HepG2 (cell line): ENCODE measurements at regions not wholly inside any gene's neighbourhood (a gene's known extent, or its start where the extent isn't known, plus 50 kb on each side); places are given as distances from the start of the nearest gene placed in this dataset.

Source experiments
- ARID5B ChIP-seq: IDR thresholded peaks from 2 replicates; pipeline ENCODE4 v1.4.0; 2020; ENCODE audit warnings: mild to moderate bottlenecking, missing genetic modification reagents
- ATM ChIP-seq: fragments of 450-650 bp; IDR thresholded peaks from 2 replicates; pipeline ENCODE4 v1.7.1; 2017; ENCODE audit warnings: mild to moderate bottlenecking, borderline replicate concordance
- ELF1 ChIP-seq: sonication (generic); formaldehyde crosslinking; IDR thresholded peaks from 2 replicates; pipeline ENCODE4 v1.4.0; 2020; ENCODE audit warnings: missing genetic modification reagents
- ELF3 ChIP-seq: IDR thresholded peaks from 2 replicates; pipeline ENCODE4 v1.6.1; 2016; ENCODE audit warnings: missing genetic modification reagents, missing compliant biosample characterization
- ETS1 ChIP-seq: sonication (generic); formaldehyde crosslinking; IDR thresholded peaks from 2 replicates; pipeline ENCODE4 v1.4.0; 2020; ENCODE audit warnings: missing genetic modification reagents
- KDM4B ChIP-seq: sonication (generic); formaldehyde crosslinking; IDR thresholded peaks from 2 replicates; pipeline ENCODE4 v1.4.0; 2020; ENCODE audit warnings: missing genetic modification reagents
- KLF11 ChIP-seq: IDR thresholded peaks from 2 replicates; pipeline ENCODE4 v1.6.1; 2016; ENCODE audit warnings: missing compliant biosample characterization
- NONO ChIP-seq, 2 experiments: fragments of 450-650 bp in 1 of 2; sonication (generic) in 1 of 2; formaldehyde crosslinking in 1 of 2; IDR thresholded peaks in 1 of 2; conservative IDR thresholded peaks in 1 of 2; 2 replicates each; pipeline versions ENCODE4 v1.6.1 to v1.8.0; 2017 to 2022; ENCODE audit warnings: mild to moderate bottlenecking in 1 of 2, missing genetic modification reagents in 1 of 2, moderate library complexity in 1 of 2
- REL ChIP-seq: sonication (generic); formaldehyde crosslinking; conservative IDR thresholded peaks from 2 replicates; pipeline ENCODE4 v1.8.0; 2022; ENCODE audit warnings: mild to moderate bottlenecking, missing genetic modification reagents, moderate library complexity
- SYNCRIP ChIP-seq: fragments of 200-400 bp; formaldehyde crosslinking; IDR thresholded peaks from 2 replicates; pipeline ENCODE4 v1.6.1; 2018; ENCODE audit warnings: mild to moderate bottlenecking, low read depth, low read length; ENCODE audit not compliant: insufficient read depth
- THRA ChIP-seq: sonication (generic); formaldehyde crosslinking; IDR thresholded peaks from 2 replicates; pipeline ENCODE4 v1.4.0; 2020; ENCODE audit warnings: missing genetic modification reagents, borderline replicate concordance
- TSC22D2 ChIP-seq: sonication (generic); formaldehyde crosslinking; IDR thresholded peaks from 2 replicates; pipeline ENCODE4 v1.5.1; 2020; ENCODE audit warnings: missing genetic modification reagents, mild to moderate bottlenecking, borderline replicate concordance
- YEATS4 ChIP-seq: sonication (generic); formaldehyde crosslinking; IDR thresholded peaks from 2 replicates; pipeline ENCODE4 v1.4.0; 2020; ENCODE audit warnings: missing genetic modification reagents, borderline replicate concordance
- ZFP36L2 ChIP-seq: sonication (generic); formaldehyde crosslinking; IDR thresholded peaks from 2 replicates; pipeline ENCODE4 v1.4.0; 2020; ENCODE audit warnings: missing genetic modification reagents
- ZNF18 ChIP-seq: sonication (generic); formaldehyde crosslinking; IDR thresholded peaks from 2 replicates; pipeline ENCODE4 v1.8.0; 2022; ENCODE audit warnings: mild to moderate bottlenecking, missing genetic modification reagents; ENCODE audit not compliant: insufficient replicate concordance
- ZNF292 ChIP-seq: sonication (generic); formaldehyde crosslinking; IDR thresholded peaks from 2 replicates; pipeline ENCODE4 v1.8.1; 2022; ENCODE audit warnings: mild to moderate bottlenecking, low read depth, missing genetic modification reagents, borderline replicate concordance
- TF ChIP-seq, protein P1 (sequence below): sonication (generic); formaldehyde crosslinking; IDR thresholded peaks from 2 replicates; pipeline ENCODE4; 2020; ENCODE audit warnings: missing genetic modification reagents, mild to moderate bottlenecking, borderline replicate concordance
- TF ChIP-seq, protein P2 (sequence below): sonication (generic); formaldehyde crosslinking; IDR thresholded peaks from 2 replicates; pipeline ENCODE4 v1.5.0; 2020; ENCODE audit warnings: missing genetic modification reagents

- TF ChIP-seq, protein P1, sequence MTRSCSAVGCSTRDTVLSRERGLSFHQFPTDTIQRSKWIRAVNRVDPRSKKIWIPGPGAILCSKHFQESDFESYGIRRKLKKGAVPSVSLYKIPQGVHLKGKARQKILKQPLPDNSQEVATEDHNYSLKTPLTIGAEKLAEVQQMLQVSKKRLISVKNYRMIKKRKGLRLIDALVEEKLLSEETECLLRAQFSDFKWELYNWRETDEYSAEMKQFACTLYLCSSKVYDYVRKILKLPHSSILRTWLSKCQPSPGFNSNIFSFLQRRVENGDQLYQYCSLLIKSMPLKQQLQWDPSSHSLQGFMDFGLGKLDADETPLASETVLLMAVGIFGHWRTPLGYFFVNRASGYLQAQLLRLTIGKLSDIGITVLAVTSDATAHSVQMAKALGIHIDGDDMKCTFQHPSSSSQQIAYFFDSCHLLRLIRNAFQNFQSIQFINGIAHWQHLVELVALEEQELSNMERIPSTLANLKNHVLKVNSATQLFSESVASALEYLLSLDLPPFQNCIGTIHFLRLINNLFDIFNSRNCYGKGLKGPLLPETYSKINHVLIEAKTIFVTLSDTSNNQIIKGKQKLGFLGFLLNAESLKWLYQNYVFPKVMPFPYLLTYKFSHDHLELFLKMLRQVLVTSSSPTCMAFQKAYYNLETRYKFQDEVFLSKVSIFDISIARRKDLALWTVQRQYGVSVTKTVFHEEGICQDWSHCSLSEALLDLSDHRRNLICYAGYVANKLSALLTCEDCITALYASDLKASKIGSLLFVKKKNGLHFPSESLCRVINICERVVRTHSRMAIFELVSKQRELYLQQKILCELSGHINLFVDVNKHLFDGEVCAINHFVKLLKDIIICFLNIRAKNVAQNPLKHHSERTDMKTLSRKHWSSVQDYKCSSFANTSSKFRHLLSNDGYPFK (CRISPR knock-in tag): no peak
- TF ChIP-seq KDM4B (CRISPR knock-in tag) (no peak), ELF1 (CRISPR knock-in tag) (peak; percentile 51), KLF11 (CRISPR knock-in tag) (no peak), ZFP36L2 (CRISPR knock-in tag) (no peak), ELF3 (CRISPR knock-in tag) (peak; percentile 86), NONO (IDR thresholded peaks at IDR 0.05) (no peak), NONO (CRISPR knock-in tag; conservative IDR thresholded peaks at IDR 0.05) (no peak), SYNCRIP (no peak), ZNF18 (no peak), TSC22D2 (CRISPR knock-in tag) (no peak), ARID5B (CRISPR knock-in tag) (peak; percentile 34; the same call in 1 of the 2 replicates), ZNF292 (CRISPR knock-in tag) (0 out of 2 replicates have a peak, but pooled peaks have one; percentile 18), REL (CRISPR knock-in tag) (no peak), ETS1 (CRISPR knock-in tag) (no peak), YEATS4 (CRISPR knock-in tag) (no peak), ATM (no peak), THRA (CRISPR knock-in tag) (peak; percentile 45; the same call in 1 of the 2 replicates)
- TF ChIP-seq, protein P2, sequence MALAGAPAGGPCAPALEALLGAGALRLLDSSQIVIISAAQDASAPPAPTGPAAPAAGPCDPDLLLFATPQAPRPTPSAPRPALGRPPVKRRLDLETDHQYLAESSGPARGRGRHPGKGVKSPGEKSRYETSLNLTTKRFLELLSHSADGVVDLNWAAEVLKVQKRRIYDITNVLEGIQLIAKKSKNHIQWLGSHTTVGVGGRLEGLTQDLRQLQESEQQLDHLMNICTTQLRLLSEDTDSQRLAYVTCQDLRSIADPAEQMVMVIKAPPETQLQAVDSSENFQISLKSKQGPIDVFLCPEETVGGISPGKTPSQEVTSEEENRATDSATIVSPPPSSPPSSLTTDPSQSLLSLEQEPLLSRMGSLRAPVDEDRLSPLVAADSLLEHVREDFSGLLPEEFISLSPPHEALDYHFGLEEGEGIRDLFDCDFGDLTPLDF (CRISPR knock-in tag): no peak
Measured at GRCh38 chr1:213586587-213586972, 401.2 kb upstream of the PROX1 start (continued).
